ENCODE measurements at regions not wholly inside any gene's neighbourhood (a gene's known extent, or its start where the extent isn't known, plus 50 kb on each side); places are given as distances from the start of the nearest gene placed in this dataset.

- TF ChIP-seq CTCF (IDR thresholded peaks at IDR 0.05; ENCODE audit: insufficient read depth, low read length, poor library complexity, severe bottlenecking) (no peak), EZH2phosphoT487 (conservative IDR thresholded peaks at IDR 0.05; ENCODE audit: low read length) (no peak)
Observed at GRCh38 chr4:38466401-38466800, 197.6 kb upstream of the KLF3 start.

Measured in SU-DHL-6 (cell line).